Neural cell (in vitro differentiated cells): ENCODE measurements at regions not wholly inside any gene's neighbourhood (a gene's known extent, or its start where the extent isn't known, plus 50 kb on each side); places are given as distances from the start of the nearest gene placed in this dataset.

Source experiments
- H2AFZ ChIP-seq: fragments of 200-600, 300-800 bp; sonication (generic), shearing (Covaris generic); 2 replicates; pipeline ENCODE4 v1.6.0; 2014; ENCODE audit warnings: low read depth, mild to moderate bottlenecking, antibody characterized with exemption, low read length, moderate library complexity
- H3F3A ChIP-seq: fragments of 200-600 bp; shearing (Covaris generic); 2 replicates; pipeline ENCODE4 v1.6.1; 2016; ENCODE audit warnings: mild to moderate bottlenecking, moderate library complexity, mixed read lengths, antibody characterized with exemption, low read length; ENCODE audit not compliant: insufficient read depth, poor library complexity, severe bottlenecking
- H3K27ac ChIP-seq: fragments of 200-600, 300-800 bp; sonication (generic), shearing (Covaris generic); 2 replicates; pipeline ENCODE4 v1.5.1; 2014; ENCODE audit warnings: mild to moderate bottlenecking, low read length, moderate library complexity
- H3K27me3 ChIP-seq: fragments of 300-800, 200-600 bp; sonication (generic), shearing (Covaris generic); 2 replicates; pipeline ENCODE4 v1.6.0; 2014; ENCODE audit warnings: mild to moderate bottlenecking, low read depth, low read length, moderate library complexity; ENCODE audit not compliant: insufficient read depth
- H3K36me3 ChIP-seq: fragments of 300-800, 200-600 bp; sonication (generic), shearing (Covaris generic); 2 replicates; pipeline ENCODE4 v1.5.1; 2014; ENCODE audit warnings: mild to moderate bottlenecking, antibody characterized with exemption, low read length, moderate library complexity; ENCODE audit not compliant: insufficient read depth
- H3K4me2 ChIP-seq: fragments of 300-800, 200-600 bp; sonication (generic), shearing (Covaris generic); 2 replicates; pipeline ENCODE4 v1.6.0; 2014; ENCODE audit warnings: mild to moderate bottlenecking, low read length
- H3K4me3 ChIP-seq: fragments of 300-800, 200-600 bp; sonication (generic), shearing (Covaris generic); 2 replicates; pipeline ENCODE4 v1.5.1; 2014; ENCODE audit warnings: mild to moderate bottlenecking, low read length, moderate library complexity
- H3K79me2 ChIP-seq: fragments of 200-600 bp; shearing (Covaris generic); replicated peaks from 2 replicates; pipeline ENCODE4 v1.6.0; 2014; ENCODE audit warnings: mild to moderate bottlenecking, low read length, moderate library complexity; ENCODE audit not compliant: insufficient read depth
- H3K9ac ChIP-seq: fragments of 300-800, 200-600 bp; sonication (generic), shearing (Covaris generic); 2 replicates; pipeline ENCODE4 v1.6.1; 2016; ENCODE audit warnings: mild to moderate bottlenecking, low read length, mixed read lengths
- H3K9me2 ChIP-seq: fragments of 200-600 bp; shearing (Covaris generic); 2 replicates; pipeline ENCODE4 v1.6.1; 2016; ENCODE audit warnings: mild to moderate bottlenecking, low read length, mixed read lengths; ENCODE audit not compliant: insufficient read depth
- H3K9me3 ChIP-seq: fragments of 200-600, 300-800 bp; sonication (generic), shearing (Covaris generic); 2 replicates; pipeline ENCODE4 v1.6.1; 2016; ENCODE audit warnings: mild to moderate bottlenecking, mixed run types, low read length, moderate library complexity, mixed read lengths
- H4K20me1 ChIP-seq: fragments of 200-600 bp; shearing (Covaris generic); 2 replicates; pipeline ENCODE4 v1.6.1; 2016; ENCODE audit warnings: mild to moderate bottlenecking, mixed run types; ENCODE audit not compliant: insufficient read depth
- EP300 ChIP-seq: fragments of 450-650 bp; conservative IDR thresholded peaks from 2 replicates; pipeline ENCODE4 v1.6.1; 2014; ENCODE audit warnings: antibody characterized with exemption, mild to moderate bottlenecking, moderate library complexity; ENCODE audit not compliant: poor library complexity, severe bottlenecking
- EZH2 ChIP-seq: fragments of 200-600, 300-800 bp; shearing (Covaris generic), sonication (generic); IDR thresholded peaks from 2 replicates; pipeline ENCODE4 v1.6.1; 2014; ENCODE audit warnings: antibody characterized with exemption, low read length, borderline replicate concordance, mild to moderate bottlenecking; ENCODE audit not compliant: insufficient read depth, poor library complexity, severe bottlenecking
- MXI1 ChIP-seq: fragments of 450-650 bp; conservative IDR thresholded peaks from 2 replicates; pipeline ENCODE4 v1.6.1; 2014; ENCODE audit warnings: antibody characterized with exemption, mild to moderate bottlenecking; ENCODE audit not compliant: poor library complexity, severe bottlenecking
- POLR2AphosphoS5 ChIP-seq: IDR thresholded peaks from 2 replicates; pipeline ENCODE4 v1.6.1; 2012
- RAD21 ChIP-seq: fragments of 450-650 bp; conservative IDR thresholded peaks from 2 replicates; pipeline ENCODE4 v1.6.1; 2014; ENCODE audit warnings: antibody characterized with exemption, mild to moderate bottlenecking, moderate library complexity
- REST ChIP-seq: IDR thresholded peaks from 2 replicates; pipeline ENCODE4 v1.6.1; 2012; ENCODE audit warnings: borderline replicate concordance
- SMC3 ChIP-seq: fragments of 450-650 bp; conservative IDR thresholded peaks from 2 replicates; pipeline ENCODE4 v1.6.1; 2014; ENCODE audit warnings: antibody characterized with exemption, mild to moderate bottlenecking, moderate library complexity; ENCODE audit not compliant: poor library complexity
- TAF1 ChIP-seq: IDR thresholded peaks from 2 replicates; pipeline ENCODE4 v1.6.1; 2012; ENCODE audit warnings: low read depth
- TF ChIP-seq, protein P1 (sequence below): fragments of 450-650 bp; IDR thresholded peaks from 2 replicates; pipeline ENCODE4 v1.5.1; 2014; ENCODE audit warnings: antibody characterized with exemption, mild to moderate bottlenecking, moderate library complexity; ENCODE audit not compliant: poor library complexity, severe bottlenecking

GRCh38 chr7:13542451-13542850 is 447.0 kb downstream of the ETV1 start:
- no peaks in the 10 kb centered on the region for H3K27me3 ChIP-seq
- no peaks in the 10 kb centered on the region for H3K79me2 ChIP-seq
- H3K9ac ChIP-seq = no peak overlapping the region
- H3K36me3 ChIP-seq = no peaks in the 10 kb centered on the region
- no peak overlapping the region for H3K27ac ChIP-seq
- no peaks in the 10 kb centered on the region for H4K20me1 ChIP-seq
- TF ChIP-seq EZH2 (no peak), REST (no peak), MXI1 (no peak), POLR2AphosphoS5 (no peak), RAD21 (no peak), EP300 (no peak), TAF1 (no peak), SMC3 (no peak)
- TF ChIP-seq, protein P1, sequence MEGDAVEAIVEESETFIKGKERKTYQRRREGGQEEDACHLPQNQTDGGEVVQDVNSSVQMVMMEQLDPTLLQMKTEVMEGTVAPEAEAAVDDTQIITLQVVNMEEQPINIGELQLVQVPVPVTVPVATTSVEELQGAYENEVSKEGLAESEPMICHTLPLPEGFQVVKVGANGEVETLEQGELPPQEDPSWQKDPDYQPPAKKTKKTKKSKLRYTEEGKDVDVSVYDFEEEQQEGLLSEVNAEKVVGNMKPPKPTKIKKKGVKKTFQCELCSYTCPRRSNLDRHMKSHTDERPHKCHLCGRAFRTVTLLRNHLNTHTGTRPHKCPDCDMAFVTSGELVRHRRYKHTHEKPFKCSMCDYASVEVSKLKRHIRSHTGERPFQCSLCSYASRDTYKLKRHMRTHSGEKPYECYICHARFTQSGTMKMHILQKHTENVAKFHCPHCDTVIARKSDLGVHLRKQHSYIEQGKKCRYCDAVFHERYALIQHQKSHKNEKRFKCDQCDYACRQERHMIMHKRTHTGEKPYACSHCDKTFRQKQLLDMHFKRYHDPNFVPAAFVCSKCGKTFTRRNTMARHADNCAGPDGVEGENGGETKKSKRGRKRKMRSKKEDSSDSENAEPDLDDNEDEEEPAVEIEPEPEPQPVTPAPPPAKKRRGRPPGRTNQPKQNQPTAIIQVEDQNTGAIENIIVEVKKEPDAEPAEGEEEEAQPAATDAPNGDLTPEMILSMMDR = no peak
- H3K4me2 ChIP-seq = no peak overlapping the region
- H2AFZ ChIP-seq = no peak overlapping the region
- H3K4me3 ChIP-seq = no peak overlapping the region
- H3K9me3 ChIP-seq = no peaks in the 10 kb centered on the region
- no peaks in the 10 kb centered on the region for H3K9me2 ChIP-seq
- no peaks in the 10 kb centered on the region for H3F3A ChIP-seq

DNA sequence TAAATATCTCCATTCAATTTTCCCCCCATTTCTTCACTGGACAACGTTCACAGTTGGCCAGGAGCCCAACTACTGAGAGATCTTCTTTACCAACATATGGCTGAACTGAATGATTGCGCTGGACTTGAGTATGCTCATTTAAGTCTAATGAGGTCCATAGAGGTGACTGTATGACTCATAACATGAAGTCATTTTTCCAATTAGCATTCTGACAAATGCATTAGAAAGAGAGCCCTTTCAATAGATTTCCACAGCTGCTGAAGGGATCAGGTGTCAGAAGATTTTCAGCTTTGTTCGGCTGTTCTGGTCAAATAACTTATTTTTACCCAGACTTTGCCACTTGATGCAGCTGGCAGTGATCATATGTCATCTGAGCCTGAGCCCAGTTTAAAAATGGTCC is 438.0 kb downstream of the ETV1 start:
- Histone ChIP-seq H3K79me2 (no peaks in the 10 kb centered on the region), H3K36me3 (no peaks in the 10 kb centered on the region), H2AFZ (no peak overlapping the region), H3K9me3 (no peaks in the 10 kb centered on the region), H3K27me3 (no peaks in the 10 kb centered on the region), H3K27ac (no peak overlapping the region), H3K9me2 (no peaks in the 10 kb centered on the region), H3F3A (no peaks in the 10 kb centered on the region), H4K20me1 (no peaks in the 10 kb centered on the region), H3K9ac (no peak overlapping the region), H3K4me3 (no peak overlapping the region), H3K4me2 (no peak overlapping the region)
- TF ChIP-seq REST = no peak
- TF ChIP-seq EP300 = no peak
- TF ChIP-seq, protein P1 = no peak
- TF ChIP-seq MXI1 = no peak
